Bronchial epithelial cell (primary cell): ENCODE measurements at regions not wholly inside any gene's neighbourhood (a gene's known extent, or its start where the extent isn't known, plus 50 kb on each side); places are given as distances from the start of the nearest gene placed in this dataset.

Source experiments
- DNase-seq: peaks from one replicate; pipeline ENCODE4 v3.0.0-alpha.2; 2010; ENCODE audit warnings: low read depth
- FAIRE-seq: peaks from 2 replicates; lab custom pipeline; 2011; peaks lifted over from hg19 to GRCh38; lab: Jason Lieb, UNC
- H3K27me3 ChIP-seq: 2 replicates; pipeline ENCODE4 v1.5.1; 2011; ENCODE audit warnings: low read length; ENCODE audit not compliant: control insufficient read depth, insufficient read depth
- H3K36me3 ChIP-seq: 2 replicates; pipeline ENCODE4 v1.5.1; 2011; ENCODE audit warnings: low read length; ENCODE audit not compliant: control insufficient read depth, insufficient read depth
- H3K4me3 ChIP-seq: 2 replicates; pipeline ENCODE4 v1.5.1; 2011; ENCODE audit warnings: mild to moderate bottlenecking, low read depth, low read length, control low read depth
- TF ChIP-seq, protein P1 (sequence below): IDR thresholded peaks from 2 replicates; pipeline ENCODE4 v1.5.1; 2011; ENCODE audit warnings: mild to moderate bottlenecking, moderate library complexity, low read length, control low read depth, inconsistent platforms; ENCODE audit not compliant: insufficient read depth, severe bottlenecking

- Histone ChIP-seq H3K36me3 (no peaks in the 10 kb centered on the region), H3K4me3 (no peak overlapping the region), H3K27me3 (no peaks in the 10 kb centered on the region)
- TF ChIP-seq, protein P1, sequence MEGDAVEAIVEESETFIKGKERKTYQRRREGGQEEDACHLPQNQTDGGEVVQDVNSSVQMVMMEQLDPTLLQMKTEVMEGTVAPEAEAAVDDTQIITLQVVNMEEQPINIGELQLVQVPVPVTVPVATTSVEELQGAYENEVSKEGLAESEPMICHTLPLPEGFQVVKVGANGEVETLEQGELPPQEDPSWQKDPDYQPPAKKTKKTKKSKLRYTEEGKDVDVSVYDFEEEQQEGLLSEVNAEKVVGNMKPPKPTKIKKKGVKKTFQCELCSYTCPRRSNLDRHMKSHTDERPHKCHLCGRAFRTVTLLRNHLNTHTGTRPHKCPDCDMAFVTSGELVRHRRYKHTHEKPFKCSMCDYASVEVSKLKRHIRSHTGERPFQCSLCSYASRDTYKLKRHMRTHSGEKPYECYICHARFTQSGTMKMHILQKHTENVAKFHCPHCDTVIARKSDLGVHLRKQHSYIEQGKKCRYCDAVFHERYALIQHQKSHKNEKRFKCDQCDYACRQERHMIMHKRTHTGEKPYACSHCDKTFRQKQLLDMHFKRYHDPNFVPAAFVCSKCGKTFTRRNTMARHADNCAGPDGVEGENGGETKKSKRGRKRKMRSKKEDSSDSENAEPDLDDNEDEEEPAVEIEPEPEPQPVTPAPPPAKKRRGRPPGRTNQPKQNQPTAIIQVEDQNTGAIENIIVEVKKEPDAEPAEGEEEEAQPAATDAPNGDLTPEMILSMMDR = no peak
- DNase-seq (no peak), FAIRE-seq (no peak)
Measured at GRCh38 chr20:16209951-16210361, 363.3 kb downstream of the KIF16B start.

DNA sequence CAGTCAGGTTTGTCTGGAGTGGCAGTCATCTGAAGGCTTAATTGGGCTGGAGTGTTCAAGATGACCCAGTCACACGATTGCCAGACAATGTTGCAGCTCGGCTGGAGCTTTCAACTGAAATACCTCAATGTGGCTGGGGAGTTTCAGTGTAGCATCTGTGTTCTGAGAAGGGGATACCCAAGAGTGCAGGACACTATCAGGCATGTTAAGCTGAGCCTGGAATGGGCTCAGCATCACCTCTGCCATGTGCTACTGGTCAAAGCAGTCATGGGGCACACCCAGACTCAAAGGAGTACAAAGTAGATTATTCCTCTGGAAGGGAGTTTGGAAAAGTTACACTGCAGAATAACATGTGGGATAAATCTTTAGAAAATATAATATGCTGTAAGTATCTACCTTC is 363.9 kb downstream of the KIF16B start:
- no peaks in the 10 kb centered on the region for H3K36me3 ChIP-seq
- DNase-seq = no peak
- no peak for FAIRE-seq
- TF ChIP-seq, protein P1 = no peak
- no peak overlapping the region for H3K4me3 ChIP-seq
- no peaks in the 10 kb centered on the region for H3K27me3 ChIP-seq

DNA sequence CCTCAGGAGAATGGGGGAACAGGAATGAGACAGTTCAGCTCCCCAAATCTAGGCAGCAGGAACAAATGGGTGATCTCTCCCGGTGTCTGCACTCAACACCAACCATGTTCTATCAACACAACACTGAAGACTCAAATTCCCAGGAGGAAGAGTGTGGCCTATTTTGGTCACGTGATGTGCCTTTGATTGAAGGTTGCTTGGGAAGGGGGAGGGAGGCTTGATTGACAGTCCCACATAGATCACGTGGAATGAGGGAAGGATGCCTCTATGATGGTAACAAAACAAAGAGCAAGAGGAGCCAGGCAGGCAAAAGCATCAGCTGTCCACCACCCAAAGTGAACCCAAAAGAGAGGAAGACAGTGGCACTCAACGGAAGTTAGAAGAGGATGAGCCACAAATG is 364.8 kb downstream of the KIF16B start:
- H3K36me3 ChIP-seq = no peaks in the 10 kb centered on the region
- FAIRE-seq = no peak
- DNase-seq = no peak
- H3K4me3 ChIP-seq = no peak overlapping the region
- TF ChIP-seq, protein P1 = no peak
- H3K27me3 ChIP-seq = no peaks in the 10 kb centered on the region

- no peaks in the 10 kb centered on the region for H3K27me3 ChIP-seq
- H3K36me3 ChIP-seq = no peaks in the 10 kb centered on the region
- FAIRE-seq (no peak), DNase-seq (no peak)
- TF ChIP-seq, protein P1 = no peak
- no peak overlapping the region for H3K4me3 ChIP-seq
Measured at GRCh38 chr20:16206817-16207216, 366.4 kb downstream of the KIF16B start.

- H3K4me3 ChIP-seq = no peak overlapping the region
- no peak for FAIRE-seq
- TF ChIP-seq, protein P1 = no peak
- H3K27me3 ChIP-seq = no peaks in the 10 kb centered on the region
- peak; percentile 17 for DNase-seq
- no peaks in the 10 kb centered on the region for H3K36me3 ChIP-seq
Measured at GRCh38 chr20:16205507-16205906, 367.7 kb downstream of the KIF16B start.

DNA sequence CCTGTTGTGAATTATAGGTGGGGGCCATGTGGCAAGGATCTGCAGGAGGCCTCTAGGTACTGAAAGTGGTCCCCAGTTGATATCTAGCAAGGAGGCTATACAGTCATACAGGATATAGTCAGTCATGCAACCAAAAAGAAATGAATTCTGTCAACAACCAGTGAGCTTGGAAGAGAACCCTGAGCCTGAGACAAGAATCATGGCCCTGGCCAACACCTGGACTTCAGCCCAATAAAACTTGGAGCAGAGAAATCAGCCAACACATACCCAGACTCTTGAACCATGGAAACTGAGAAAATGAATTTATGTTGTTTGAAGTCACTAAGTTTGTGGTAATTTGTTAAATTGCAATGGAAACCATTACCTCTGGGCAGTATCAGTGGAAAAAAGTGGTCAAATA is 370.2 kb downstream of the KIF16B start:
- TF ChIP-seq, protein P1 = no peak
- Histone ChIP-seq H3K4me3 (no peak overlapping the region), H3K27me3 (no peaks in the 10 kb centered on the region), H3K36me3 (no peaks in the 10 kb centered on the region)
- FAIRE-seq (no peak), DNase-seq (no peak)
